ENCODE measurements at regions not wholly inside any gene's neighbourhood (a gene's known extent, or its start where the extent isn't known, plus 50 kb on each side); places are given as distances from the start of the nearest gene placed in this dataset.

DNA sequence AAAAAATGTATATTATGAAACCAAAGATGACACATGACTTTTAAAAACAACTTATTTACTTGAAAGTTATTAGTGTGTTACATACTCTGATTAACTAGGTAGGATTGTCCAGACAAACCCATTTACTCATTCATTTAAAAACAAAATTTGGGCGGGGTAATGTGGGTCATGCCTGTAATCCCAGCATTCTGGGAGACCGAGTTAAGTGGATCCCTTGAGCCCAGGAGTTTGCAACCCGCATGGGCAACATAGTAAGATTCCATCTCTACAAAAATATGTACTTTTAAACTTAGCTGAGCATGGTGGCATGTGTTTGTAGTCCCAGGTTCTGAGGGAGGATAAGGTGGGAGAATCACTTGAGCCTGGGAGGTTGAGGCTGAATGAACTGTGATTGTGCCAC, 1414.7 kb downstream of the PLA2G4A start:
- no peak overlapping the region for H3K4me2 ChIP-seq (ENCODE audit: low read length)
- H3K36me3 ChIP-seq (ENCODE audit: insufficient read depth, low read length) = no peaks in the 10 kb centered on the region
- CTCF ChIA-PET (ENCODE audit: unreplicated experiment) = no interaction called here
- no peaks in the 10 kb centered on the region for H3K4me1 ChIP-seq (ENCODE audit: insufficient read depth, low read length, poor library complexity, severe bottlenecking)
- H3K79me2 ChIP-seq (ENCODE audit: insufficient read depth, low read depth, low read length) = no peaks in the 10 kb centered on the region
- POLR2A ChIA-PET = no interaction called here
- BruUV-seq (replicated peaks) = no TSS peak
- H4K20me1 ChIP-seq (ENCODE audit: insufficient read depth, low read length) = no peaks in the 10 kb centered on the region
- intact Hi-C loops (cut with micrococcal nuclease; ENCODE audit: unreplicated experiment) = no loop called here
- H3K9me2 ChIP-seq (ENCODE audit: insufficient read depth, low read length) = no peaks in the 10 kb centered on the region
- H3K4me3 ChIP-seq (ENCODE audit: low read depth, low read length, poor library complexity, severe bottlenecking) = no peak overlapping the region
- no peak overlapping the region for H3K27ac ChIP-seq (ENCODE audit: low read depth, low read length, poor library complexity, severe bottlenecking)
- TF ChIP-seq, protein P1, sequence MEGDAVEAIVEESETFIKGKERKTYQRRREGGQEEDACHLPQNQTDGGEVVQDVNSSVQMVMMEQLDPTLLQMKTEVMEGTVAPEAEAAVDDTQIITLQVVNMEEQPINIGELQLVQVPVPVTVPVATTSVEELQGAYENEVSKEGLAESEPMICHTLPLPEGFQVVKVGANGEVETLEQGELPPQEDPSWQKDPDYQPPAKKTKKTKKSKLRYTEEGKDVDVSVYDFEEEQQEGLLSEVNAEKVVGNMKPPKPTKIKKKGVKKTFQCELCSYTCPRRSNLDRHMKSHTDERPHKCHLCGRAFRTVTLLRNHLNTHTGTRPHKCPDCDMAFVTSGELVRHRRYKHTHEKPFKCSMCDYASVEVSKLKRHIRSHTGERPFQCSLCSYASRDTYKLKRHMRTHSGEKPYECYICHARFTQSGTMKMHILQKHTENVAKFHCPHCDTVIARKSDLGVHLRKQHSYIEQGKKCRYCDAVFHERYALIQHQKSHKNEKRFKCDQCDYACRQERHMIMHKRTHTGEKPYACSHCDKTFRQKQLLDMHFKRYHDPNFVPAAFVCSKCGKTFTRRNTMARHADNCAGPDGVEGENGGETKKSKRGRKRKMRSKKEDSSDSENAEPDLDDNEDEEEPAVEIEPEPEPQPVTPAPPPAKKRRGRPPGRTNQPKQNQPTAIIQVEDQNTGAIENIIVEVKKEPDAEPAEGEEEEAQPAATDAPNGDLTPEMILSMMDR (conservative IDR thresholded peaks at IDR 0.05; ENCODE audit: low read length) = no peak
- TF ChIP-seq EZH2phosphoT487 (IDR thresholded peaks at IDR 0.05; ENCODE audit: borderline replicate concordance, low read depth, low read length) = no peak
- no peaks in the 10 kb centered on the region for H3K9me3 ChIP-seq (ENCODE audit: low read length)
- DNase-seq (ENCODE audit: low spot score) = no peak
- H2AFZ ChIP-seq (ENCODE audit: low read length) = no peak overlapping the region

DNA sequence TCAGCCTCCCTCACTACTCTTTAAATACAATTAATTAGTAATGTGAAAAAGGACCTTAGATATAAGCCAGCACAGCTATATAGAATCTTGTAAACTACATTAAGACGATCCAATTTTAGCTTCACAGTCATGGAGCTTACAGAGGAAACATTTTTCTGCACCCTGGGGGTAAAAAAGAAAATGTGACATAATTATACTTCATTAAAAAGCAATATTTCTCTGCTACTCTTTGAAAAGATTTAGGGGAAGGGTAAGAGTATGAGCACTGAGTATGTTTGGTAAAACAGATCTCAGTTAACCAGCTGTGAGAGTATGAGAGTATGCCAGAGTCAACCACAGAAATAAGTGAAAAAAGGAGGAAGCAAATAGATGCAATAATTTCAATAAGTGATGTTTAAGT, 1415.9 kb downstream of the PLA2G4A start:
- H3K4me1 ChIP-seq (ENCODE audit: insufficient read depth, low read length, poor library complexity, severe bottlenecking) = no peaks in the 10 kb centered on the region
- no peak for TF ChIP-seq EZH2phosphoT487 (IDR thresholded peaks at IDR 0.05; ENCODE audit: borderline replicate concordance, low read depth, low read length)
- TF ChIP-seq, protein P1 (conservative IDR thresholded peaks at IDR 0.05; ENCODE audit: low read length) = no peak
- CTCF ChIA-PET (ENCODE audit: unreplicated experiment) = no interaction called here
- H3K36me3 ChIP-seq (ENCODE audit: insufficient read depth, low read length) = no peaks in the 10 kb centered on the region
- H3K9me2 ChIP-seq (ENCODE audit: insufficient read depth, low read length) = no peaks in the 10 kb centered on the region
- no peaks in the 10 kb centered on the region for H4K20me1 ChIP-seq (ENCODE audit: insufficient read depth, low read length)
- H3K79me2 ChIP-seq (ENCODE audit: insufficient read depth, low read depth, low read length) = no peaks in the 10 kb centered on the region
- no peak overlapping the region for H3K27ac ChIP-seq (ENCODE audit: low read depth, low read length, poor library complexity, severe bottlenecking)
- no peak overlapping the region for H3K4me2 ChIP-seq (ENCODE audit: low read length)
- H3K9me3 ChIP-seq (ENCODE audit: low read length) = no peaks in the 10 kb centered on the region
- no TSS peak for BruUV-seq (replicated peaks)
- no peak for DNase-seq (ENCODE audit: low spot score)
- no peak overlapping the region for H3K4me3 ChIP-seq (ENCODE audit: low read depth, low read length, poor library complexity, severe bottlenecking)
- POLR2A ChIA-PET = no interaction called here
- H2AFZ ChIP-seq (ENCODE audit: low read length) = no peak overlapping the region
- intact Hi-C loops (cut with micrococcal nuclease; ENCODE audit: unreplicated experiment) = no loop called here

DNA sequence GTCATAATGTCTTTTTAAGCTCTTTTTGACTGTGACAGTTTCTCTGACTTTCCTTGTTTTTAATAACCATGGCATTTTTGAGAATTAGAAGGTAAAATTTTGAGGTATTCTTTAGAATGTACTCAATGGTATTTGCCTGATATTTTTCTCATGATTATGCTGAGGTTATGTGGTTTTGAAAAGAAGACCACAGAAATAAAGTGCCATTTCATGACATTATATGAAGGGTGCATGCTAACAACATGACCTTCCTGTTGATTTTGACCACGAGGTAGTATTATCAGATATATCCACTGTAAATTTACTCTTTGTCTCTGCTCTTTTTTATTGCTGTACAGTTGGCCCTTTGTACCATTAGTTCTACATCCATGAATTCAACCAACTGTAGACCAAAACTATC, 1418.5 kb downstream of the PLA2G4A start:
- DNase-seq (ENCODE audit: low spot score) = no peak
- H3K4me3 ChIP-seq (ENCODE audit: low read depth, low read length, poor library complexity, severe bottlenecking) = no peak overlapping the region
- intact Hi-C loops (cut with micrococcal nuclease; ENCODE audit: unreplicated experiment) = no loop called here
- no peaks in the 10 kb centered on the region for H3K79me2 ChIP-seq (ENCODE audit: insufficient read depth, low read depth, low read length)
- ChIA-PET CTCF (ENCODE audit: unreplicated experiment) (no interaction called here), POLR2A (no interaction called here)
- H3K36me3 ChIP-seq (ENCODE audit: insufficient read depth, low read length) = no peaks in the 10 kb centered on the region
- no peak overlapping the region for H3K4me2 ChIP-seq (ENCODE audit: low read length)
- no peaks in the 10 kb centered on the region for H3K4me1 ChIP-seq (ENCODE audit: insufficient read depth, low read length, poor library complexity, severe bottlenecking)
- H3K9me2 ChIP-seq (ENCODE audit: insufficient read depth, low read length) = no peaks in the 10 kb centered on the region
- H2AFZ ChIP-seq (ENCODE audit: low read length) = no peak overlapping the region
- no TSS peak for BruUV-seq (replicated peaks)
- no peak for TF ChIP-seq EZH2phosphoT487 (IDR thresholded peaks at IDR 0.05; ENCODE audit: borderline replicate concordance, low read depth, low read length)
- H3K27ac ChIP-seq (ENCODE audit: low read depth, low read length, poor library complexity, severe bottlenecking) = no peak overlapping the region
- no peaks in the 10 kb centered on the region for H3K9me3 ChIP-seq (ENCODE audit: low read length)
- no peaks in the 10 kb centered on the region for H4K20me1 ChIP-seq (ENCODE audit: insufficient read depth, low read length)

Data from OCI-LY7 (cell line).